ENCODE measurements at regions not wholly inside any gene's neighbourhood (a gene's known extent, or its start where the extent isn't known, plus 50 kb on each side); places are given as distances from the start of the nearest gene placed in this dataset.

DNA sequence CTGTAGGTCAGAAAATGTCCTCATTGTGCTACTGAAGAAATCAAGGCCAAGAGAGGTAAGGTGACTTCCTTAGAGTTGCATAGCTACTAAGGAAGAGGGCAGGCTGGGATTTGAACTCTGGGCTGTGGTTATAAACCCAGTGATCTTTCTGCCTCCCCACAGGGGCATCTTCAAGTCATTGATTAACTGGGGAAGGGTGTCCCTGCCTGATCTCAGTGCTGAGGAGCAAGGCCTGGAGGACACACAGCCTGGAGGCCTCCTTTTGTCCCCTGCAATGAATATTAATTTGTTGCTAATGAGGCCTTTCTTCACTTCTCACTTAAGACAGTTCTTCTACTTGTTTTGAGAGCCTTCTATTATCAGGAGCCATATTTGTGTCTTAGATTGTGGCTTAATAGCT is 83.8 kb downstream of the KATNIP start:
- no peak for TF ChIP-seq ZNF552 (CRISPR knock-in tag; IDR thresholded peaks at IDR 0.05; ENCODE audit: borderline replicate concordance)
- TF ChIP-seq, protein P1, sequence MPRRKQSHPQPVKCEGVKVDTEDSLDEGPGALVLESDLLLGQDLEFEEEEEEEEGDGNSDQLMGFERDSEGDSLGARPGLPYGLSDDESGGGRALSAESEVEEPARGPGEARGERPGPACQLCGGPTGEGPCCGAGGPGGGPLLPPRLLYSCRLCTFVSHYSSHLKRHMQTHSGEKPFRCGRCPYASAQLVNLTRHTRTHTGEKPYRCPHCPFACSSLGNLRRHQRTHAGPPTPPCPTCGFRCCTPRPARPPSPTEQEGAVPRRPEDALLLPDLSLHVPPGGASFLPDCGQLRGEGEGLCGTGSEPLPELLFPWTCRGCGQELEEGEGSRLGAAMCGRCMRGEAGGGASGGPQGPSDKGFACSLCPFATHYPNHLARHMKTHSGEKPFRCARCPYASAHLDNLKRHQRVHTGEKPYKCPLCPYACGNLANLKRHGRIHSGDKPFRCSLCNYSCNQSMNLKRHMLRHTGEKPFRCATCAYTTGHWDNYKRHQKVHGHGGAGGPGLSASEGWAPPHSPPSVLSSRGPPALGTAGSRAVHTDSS (CRISPR knock-in tag; conservative IDR thresholded peaks at IDR 0.05), result no peak
- no peak for TF ChIP-seq POLR2AphosphoS5 (IDR thresholded peaks at IDR 0.05; ENCODE audit: low read depth, low read length)

Data from HepG2 (cell line).